Transverse colon (tissue), 4 donors: ENCODE measurements at regions not wholly inside any gene's neighbourhood (a gene's known extent, or its start where the extent isn't known, plus 50 kb on each side); places are given as distances from the start of the nearest gene placed in this dataset.

Experiments used
- DNase-seq: peaks from one replicate; pipeline ENCODE4 v3.0.0-alpha.2; 2019
- H3K27ac ChIP-seq, 4 donors: fragments of 200-600 bp; sonication (generic); 2 replicates each; pipeline ENCODE4 v1.5.1; 2016 to 2018; ENCODE audit warnings: inconsistent platforms in 4 of 4
- H3K27me3 ChIP-seq: fragments of 200-600 bp; sonication (generic); 2 replicates; pipeline ENCODE4 v1.5.1; 2017; ENCODE audit warnings: inconsistent platforms
- H3K36me3 ChIP-seq, 4 donors: fragments of 200-600 bp; sonication (generic); 2 replicates each; pipeline ENCODE4 v1.5.1; 2017 to 2019; ENCODE audit warnings: inconsistent platforms in 4 of 4
- H3K4me1 ChIP-seq, 4 donors: fragments of 200-600 bp; sonication (generic); 2 replicates each; pipeline ENCODE4 v1.5.1; 2017 to 2020; ENCODE audit warnings: inconsistent platforms in 4 of 4
- H3K4me3 ChIP-seq, 4 donors: fragments of 200-600 bp; sonication (generic); 1 replicate in 1 of 4; 2 replicates in 3 of 4; pipeline versions ENCODE4 v1.5.1 to v1.6.1; 2017 to 2019; ENCODE audit warnings: inconsistent platforms in 4 of 4
- H3K9me3 ChIP-seq, 2 donors: fragments of 200-600 bp; sonication (generic); 2 replicates each; pipeline ENCODE4 v1.5.1; 2017 to 2019; ENCODE audit warnings: inconsistent platforms in 2 of 2
- EP300 ChIP-seq: sonication (generic); formaldehyde crosslinking; IDR thresholded peaks from one replicate; pipeline ENCODE4 v1.6.1; 2017; ENCODE audit warnings: antibody characterized with exemption, low read depth
- POLR2A ChIP-seq: fragments of 450-650 bp; IDR thresholded peaks from one replicate; pipeline ENCODE4 v1.6.1; 2016; ENCODE audit warnings: antibody characterized with exemption, mild to moderate bottlenecking, moderate library complexity
- POLR2AphosphoS5 ChIP-seq, 3 donors: sonication (generic); formaldehyde crosslinking; IDR thresholded peaks; one replicate each; pipeline ENCODE4 v1.6.1; 2016; ENCODE audit warnings: antibody characterized with exemption in 3 of 3
- WGBS, 2 donors: methylation state at CpG; one replicate each; pipeline ENCODE4 v1.1.5; 2018; ENCODE audit warnings: low coverage in 1 of 2; 5-methylcytosine and 5-hydroxymethylcytosine counted together
- in situ Hi-C, 4 donors: fragments of 200-750 bp; cut with MboI; loops; one replicate each; pipeline versions ENCODE4 v1.15.0 to v1.15.1; 2017; ENCODE audit warnings: low sequenced_read_pairs in 3 of 4, low pct_ligation_motif_present in 1 of 4, low pct_unique_long_range_greater_than_20kb in 1 of 4
- intact Hi-C: fragments of 100-400 bp; cut with DNase I; formaldehyde crosslinking; loops from one replicate; pipeline ENCODE4 v1.15.1; 2023; ENCODE audit warnings: low total_unique reads
- TF ChIP-seq, protein P1 (sequence below), 5 experiments: fragments of 200-600 bp in 3 of 5; fragments of 450-650 bp in 2 of 5; sonication (generic) in 3 of 5; IDR thresholded peaks; 1 replicate in 2 of 5; 2 replicates in 3 of 5; pipeline ENCODE4 v1.5.1; 2016 to 2017; ENCODE audit warnings: antibody characterized with exemption in 5 of 5, inconsistent platforms in 3 of 5, mild to moderate bottlenecking in 2 of 5, moderate library complexity in 1 of 5

DNA sequence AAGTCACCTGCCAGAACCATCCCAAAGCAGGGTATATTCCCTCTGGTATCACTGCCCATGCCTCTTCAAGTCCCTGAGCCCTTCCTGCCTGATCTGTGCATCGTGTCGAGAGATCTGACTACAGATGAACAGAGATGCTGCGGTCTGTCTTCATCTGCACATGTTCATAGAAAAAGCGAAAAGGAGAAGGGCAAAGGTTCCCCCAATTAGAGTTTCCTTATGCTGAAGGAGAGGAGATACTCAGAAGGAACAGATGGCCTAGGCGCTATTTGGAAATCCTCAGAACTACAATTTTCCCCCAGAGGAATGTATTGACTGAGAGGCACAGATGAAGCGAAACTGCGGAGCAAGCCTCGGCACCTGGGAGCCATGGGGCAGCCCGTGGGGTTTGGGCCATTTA lies 170.9 kb downstream of the SEC61B start:
- in situ Hi-C loops (no loop called here), intact Hi-C loops (no loop called here)
- no peak overlapping the region for H3K4me3 ChIP-seq
- H3K9me3 ChIP-seq, result no peaks in the 10 kb centered on the region
- H3K27me3 ChIP-seq, result no peaks in the 10 kb centered on the region
- H3K4me1 ChIP-seq, result no peaks in the 10 kb centered on the region
- TF ChIP-seq EP300 (no peak), POLR2A (no peak), POLR2AphosphoS5 (IDR thresholded peaks at IDR 0.05) (no peak)
- TF ChIP-seq, protein P1, sequence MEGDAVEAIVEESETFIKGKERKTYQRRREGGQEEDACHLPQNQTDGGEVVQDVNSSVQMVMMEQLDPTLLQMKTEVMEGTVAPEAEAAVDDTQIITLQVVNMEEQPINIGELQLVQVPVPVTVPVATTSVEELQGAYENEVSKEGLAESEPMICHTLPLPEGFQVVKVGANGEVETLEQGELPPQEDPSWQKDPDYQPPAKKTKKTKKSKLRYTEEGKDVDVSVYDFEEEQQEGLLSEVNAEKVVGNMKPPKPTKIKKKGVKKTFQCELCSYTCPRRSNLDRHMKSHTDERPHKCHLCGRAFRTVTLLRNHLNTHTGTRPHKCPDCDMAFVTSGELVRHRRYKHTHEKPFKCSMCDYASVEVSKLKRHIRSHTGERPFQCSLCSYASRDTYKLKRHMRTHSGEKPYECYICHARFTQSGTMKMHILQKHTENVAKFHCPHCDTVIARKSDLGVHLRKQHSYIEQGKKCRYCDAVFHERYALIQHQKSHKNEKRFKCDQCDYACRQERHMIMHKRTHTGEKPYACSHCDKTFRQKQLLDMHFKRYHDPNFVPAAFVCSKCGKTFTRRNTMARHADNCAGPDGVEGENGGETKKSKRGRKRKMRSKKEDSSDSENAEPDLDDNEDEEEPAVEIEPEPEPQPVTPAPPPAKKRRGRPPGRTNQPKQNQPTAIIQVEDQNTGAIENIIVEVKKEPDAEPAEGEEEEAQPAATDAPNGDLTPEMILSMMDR (IDR thresholded peaks at IDR 0.05), result no peak
- H3K27ac ChIP-seq, result no peak overlapping the region
- DNase-seq, result no peak
- 81 to 91% methylated on average over 5 to 9 of the region's 9 CpGs for WGBS, 2 donors
- no peaks in the 10 kb centered on the region for H3K36me3 ChIP-seq

DNA sequence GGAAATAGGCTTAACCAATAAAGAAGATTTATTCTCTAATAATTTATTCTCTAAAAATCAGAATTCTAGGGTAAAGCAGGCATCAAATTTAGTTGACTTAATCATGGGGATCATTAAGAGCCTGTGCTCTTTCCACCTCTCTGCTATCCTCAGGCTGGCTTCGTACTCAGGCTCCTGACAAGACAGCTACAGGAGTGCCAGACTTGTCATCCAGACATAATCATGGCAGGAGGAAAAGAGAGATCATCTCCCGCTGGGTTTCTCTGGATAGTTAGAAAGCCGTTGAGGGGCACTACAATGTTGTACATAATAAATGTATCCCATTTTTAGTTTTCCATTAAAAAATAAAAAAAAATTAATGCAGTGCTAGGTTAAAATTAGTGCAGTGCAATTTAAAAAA lies 171.9 kb downstream of the SEC61B start:
- WGBS, 2 donors, result 60 to 63% methylated on average over 3 of the region's 3 CpGs
- H3K27ac ChIP-seq, result no peak overlapping the region

GRCh38 chr9:99398241-99398640 lies 176.2 kb downstream of the SEC61B start:
- no peaks in the 10 kb centered on the region for H3K4me1 ChIP-seq
- no peaks in the 10 kb centered on the region for H3K36me3 ChIP-seq
- H3K27ac ChIP-seq, result no peak overlapping the region
- TF ChIP-seq EP300 (no peak), POLR2AphosphoS5 (IDR thresholded peaks at IDR 0.05) (no peak), POLR2A (no peak)
- TF ChIP-seq, protein P1 (IDR thresholded peaks at IDR 0.05), result no peak
- H3K9me3 ChIP-seq, result no peaks in the 10 kb centered on the region
- DNase-seq, result no peak
- 54% methylated on average over 2 of the region's 2 CpGs; no CpG with 5 or more reads in 1 of the 2 donors for WGBS, 2 donors
- intact Hi-C loops (no loop called here), in situ Hi-C loops (no loop called here)
- H3K4me3 ChIP-seq, result no peak overlapping the region
- H3K27me3 ChIP-seq, result no peaks in the 10 kb centered on the region

More for the DNA sequence above, 171.9 kb downstream of the SEC61B start:
- Histone ChIP-seq H3K36me3 (no peaks in the 10 kb centered on the region), H3K9me3 (no peaks in the 10 kb centered on the region), H3K27me3 (no peaks in the 10 kb centered on the region), H3K4me1 (no peaks in the 10 kb centered on the region), H3K4me3 (no peak overlapping the region)
- DNase-seq, result no peak
- in situ Hi-C loops (no loop called here), intact Hi-C loops (no loop called here)
- TF ChIP-seq EP300 (no peak), POLR2A (no peak), POLR2AphosphoS5 (IDR thresholded peaks at IDR 0.05) (no peak)
- TF ChIP-seq, protein P1 (IDR thresholded peaks at IDR 0.05), result no peak

- no peak overlapping the region for H3K27ac ChIP-seq
Measured at GRCh38 chr9:99399474-99399873, 177.4 kb downstream of the SEC61B start.

More at GRCh38 chr9:99399474-99399873, 177.4 kb downstream of the SEC61B start:
- H3K4me1 ChIP-seq, result no peaks in the 10 kb centered on the region
- intact Hi-C loops (no loop called here), in situ Hi-C loops (no loop called here)
- H3K36me3 ChIP-seq, result no peaks in the 10 kb centered on the region
- H3K27me3 ChIP-seq, result no peaks in the 10 kb centered on the region
- H3K4me3 ChIP-seq, result no peak overlapping the region
- no peak for DNase-seq
- 83 to 85% methylated on average over 3 to 5 of the region's 5 CpGs for WGBS, 2 donors
- no peak for TF ChIP-seq POLR2AphosphoS5 (IDR thresholded peaks at IDR 0.05)
- no peak for TF ChIP-seq EP300
- TF ChIP-seq, protein P1 (IDR thresholded peaks at IDR 0.05), result no peak
- TF ChIP-seq POLR2A, result no peak
- H3K9me3 ChIP-seq, result no peaks in the 10 kb centered on the region
